B cell (primary cell): ENCODE measurements at regions not wholly inside any gene's neighbourhood (a gene's known extent, or its start where the extent isn't known, plus 50 kb on each side); places are given as distances from the start of the nearest gene placed in this dataset.

Experiments used
- ATAC-seq: fragments of 200-7000 bp; cut with Tn5 transposase; one replicate; pipeline ENCODE4 v1.10.0; 2021; ENCODE audit warnings: low read depth, mild to moderate bottlenecking, moderate number of reproducible peaks, moderate library complexity
- CTCF ChIA-PET: fragments of 350-600 bp; sonication (Branson Sonifier 250); formaldehyde crosslinking; loops from one replicate; lab custom pipeline; 2021; ENCODE audit warnings: antibody characterized with exemption, inconsistent platforms; lab: Charles Lee
- POLR2A ChIA-PET: fragments of 350-600 bp; sonication (Branson Sonifier 250); formaldehyde crosslinking; loops from one replicate; lab custom pipeline; 2021; ENCODE audit warnings: antibody characterized with exemption; lab: Charles Lee
- DNase-seq: peaks from one replicate; pipeline ENCODE4 v3.0.0; 2013
- H2AFZ ChIP-seq: 2 replicates; pipeline ENCODE4 v1.6.1; 2012; ENCODE audit warnings: mild to moderate bottlenecking, low read depth, low read length; ENCODE audit not compliant: insufficient read depth, poor library complexity, severe bottlenecking
- H3K27ac ChIP-seq, 2 donors: 1 replicate in 1 of 2; 2 replicates in 1 of 2; pipeline ENCODE4 v1.5.1; 2012 to 2013; ENCODE audit warnings: low read length in 2 of 2, mild to moderate bottlenecking in 2 of 2, moderate library complexity in 1 of 2
- H3K27me3 ChIP-seq, 4 experiments: fragments of 200-600 bp in 1 of 4; sonication (generic) in 1 of 4; replicated peaks in 1 of 4; 1 replicate in 2 of 4; 2 replicates in 2 of 4; pipeline versions ENCODE4 v1.6.1 to v1.7.0; 2013 to 2016; ENCODE audit warnings: low read length in 3 of 4, mild to moderate bottlenecking in 2 of 4, mixed read lengths in 1 of 4, moderate library complexity in 1 of 4; ENCODE audit not compliant: insufficient read depth in 4 of 4, control insufficient read depth in 3 of 4; ENCODE audit errors: control extremely low read depth in 1 of 4
- H3K36me3 ChIP-seq, 2 experiments: replicated peaks in 1 of 2; 1 replicate in 1 of 2; 2 replicates in 1 of 2; pipeline versions ENCODE4 v1.6.1 to v1.7.1; 2013; ENCODE audit warnings: low read length in 1 of 2; ENCODE audit not compliant: insufficient read depth in 2 of 2, control insufficient read depth in 1 of 2; ENCODE audit errors: control extremely low read depth in 1 of 2, extremely low read depth in 1 of 2
- H3K4me1 ChIP-seq, 2 donors: fragments of 200-600 bp in 1 of 2; sonication (generic) in 1 of 2; 1 replicate in 1 of 2; 2 replicates in 1 of 2; pipeline versions ENCODE4 v1.5.1 to v1.6.1; 2013 to 2017; ENCODE audit warnings: low read length in 2 of 2; ENCODE audit not compliant: control insufficient read depth in 2 of 2, insufficient read depth in 2 of 2
- H3K4me2 ChIP-seq: replicated peaks from 2 replicates; pipeline ENCODE3; 2012; ENCODE audit warnings: mild to moderate bottlenecking, low read depth, low read length; ENCODE audit not compliant: poor library complexity, severe bottlenecking
- H3K4me3 ChIP-seq, 5 experiments: fragments of 200-600 bp in 1 of 5; sonication (generic) in 1 of 5; 1 replicate in 3 of 5; 2 replicates in 2 of 5; pipeline versions ENCODE4 v1.5.1 to v1.7.0; 2011 to 2016; ENCODE audit warnings: low read length in 4 of 5, mild to moderate bottlenecking in 4 of 5, low read depth in 2 of 5, control low read depth in 1 of 5, moderate library complexity in 1 of 5; ENCODE audit not compliant: insufficient read depth in 1 of 5; ENCODE audit errors: control extremely low read depth in 1 of 5, extremely low read depth in 1 of 5
- H3K79me2 ChIP-seq: fragments of 200-600 bp; sonication (generic); one replicate; pipeline ENCODE4 v1.6.0; 2016; ENCODE audit warnings: low read length; ENCODE audit not compliant: control insufficient read depth, insufficient read depth
- H3K9ac ChIP-seq: fragments of 200-600 bp; sonication (generic); 2 replicates; pipeline ENCODE4 v1.6.1; 2017; ENCODE audit warnings: mild to moderate bottlenecking, low read length, moderate library complexity
- H3K9me3 ChIP-seq, 3 donors: one replicate each; pipeline versions ENCODE4 v1.6.1 to v1.7.1; 2013; ENCODE audit warnings: low read length in 2 of 3; ENCODE audit not compliant: control insufficient read depth in 2 of 3, insufficient read depth in 1 of 3; ENCODE audit errors: control extremely low read depth in 1 of 3
- H4K20me1 ChIP-seq: 2 replicates; pipeline ENCODE4 v1.6.0; 2012; ENCODE audit warnings: mild to moderate bottlenecking, low read length; ENCODE audit not compliant: insufficient read depth, control insufficient read depth, poor library complexity, severe bottlenecking
- H3K27ac Mint-ChIP-seq: one replicate; pipeline ENCODE4 v1.8.0; 2021; ENCODE audit warnings: mixed read lengths
- H3K27me3 Mint-ChIP-seq: one replicate; pipeline ENCODE4 v1.8.0; 2021; ENCODE audit warnings: mixed read lengths
- H3K4me1 Mint-ChIP-seq: one replicate; pipeline ENCODE4 v1.8.0; 2021; ENCODE audit warnings: mixed read lengths
- H3K4me3 Mint-ChIP-seq: one replicate; pipeline ENCODE4 v1.8.0; 2021; ENCODE audit warnings: mixed read lengths
- H3K9me3 Mint-ChIP-seq: one replicate; pipeline ENCODE4 v1.8.0; 2022; ENCODE audit warnings: mixed read lengths; ENCODE audit not compliant: insufficient read depth
- CTCF ChIP-seq: fragments of 200-600 bp; IDR thresholded peaks from one replicate; pipeline ENCODE4 v1.8.0; 2022; ENCODE audit warnings: antibody characterized with exemption, mild to moderate bottlenecking
- EZH2 ChIP-seq: IDR thresholded peaks from 2 replicates; pipeline ENCODE4 v1.6.1; 2012; ENCODE audit warnings: borderline replicate concordance, low read depth, mild to moderate bottlenecking, moderate library complexity, low read length; ENCODE audit not compliant: insufficient read depth, poor library complexity, severe bottlenecking
- WGBS: methylation state at CpG from one replicate; pipeline ENCODE4 v1.1.5; 2013; ENCODE audit warnings: missing lambda C conversion rate; ENCODE audit not compliant: insufficient coverage; 5-methylcytosine and 5-hydroxymethylcytosine counted together
- intact Hi-C: fragments of 100-400 bp; cut with micrococcal nuclease; formaldehyde crosslinking; loops from one replicate; pipeline ENCODE4 v1.10.0; 2022

GRCh38 chr9:84166891-84167290, 173.7 kb downstream of the SLC28A3 start:
- ChIA-PET POLR2A (no interaction called here), CTCF (interaction anchor here (0.7 kb wide), 1 partner anchor 331 kb away, joined by 4 read pairs; no protein-coding TSS in a partner anchor)
- Mint-ChIP-seq H3K4me1 (no peaks in the 10 kb centered on the region), H3K9me3 (no peaks in the 10 kb centered on the region), H3K27ac (no peak overlapping the region), H3K4me3 (no peak overlapping the region), H3K27me3 (peaks cover 9% of the 10 kb centered on the region)
- H3K4me1 ChIP-seq: no peaks in the 10 kb centered on the region
- no peak for ATAC-seq
- H3K4me2 ChIP-seq: no peak overlapping the region
- H3K9ac ChIP-seq: no peak overlapping the region
- H3K36me3 ChIP-seq: no peaks in the 10 kb centered on the region
- H3K79me2 ChIP-seq: no peaks in the 10 kb centered on the region
- no peaks in the 10 kb centered on the region for H4K20me1 ChIP-seq
- no peak overlapping the region for H3K4me3 ChIP-seq
- intact Hi-C loops: no loop called here
- no peak for DNase-seq
- no peaks in the 10 kb centered on the region for H3K9me3 ChIP-seq
- TF ChIP-seq EZH2 (no peak), CTCF (no peak)
- H2AFZ ChIP-seq: no peak overlapping the region
- 80% methylated on average over 5 of the region's 13 CpGs for WGBS
- H3K27ac ChIP-seq: no peak overlapping the region
- peaks cover 0 to 4% (median 0%) of the 10 kb centered on the region in 4 experiments for H3K27me3 ChIP-seq

- Mint-ChIP-seq H3K9me3 (no peaks in the 10 kb centered on the region), H3K27me3 (peaks cover 12% of the 10 kb centered on the region), H3K4me3 (no peak overlapping the region), H3K4me1 (no peaks in the 10 kb centered on the region), H3K27ac (no peak overlapping the region)
- TF ChIP-seq EZH2: no peak
- H2AFZ ChIP-seq: no peak overlapping the region
- CTCF ChIA-PET: interaction anchor here (0.5 to 1.2 kb wide), 4 partner anchors 20 to 232 kb away, joined by 3 to 6 read pairs (median 4); no protein-coding TSS in a partner anchor
- no peaks in the 10 kb centered on the region for H3K27me3 ChIP-seq
- intact Hi-C loops: no loop called here
- no peak overlapping the region for H3K4me3 ChIP-seq
- no peaks in the 10 kb centered on the region for H3K36me3 ChIP-seq
- ATAC-seq (no peak), DNase-seq (no peak)
- H3K27ac ChIP-seq: no peak overlapping the region
- no peaks in the 10 kb centered on the region for H4K20me1 ChIP-seq
- no peaks in the 10 kb centered on the region for H3K9me3 ChIP-seq
- no peak overlapping the region for H3K9ac ChIP-seq
- H3K4me1 ChIP-seq: no peaks in the 10 kb centered on the region
- no peak overlapping the region for H3K4me2 ChIP-seq
- no peaks in the 10 kb centered on the region for H3K79me2 ChIP-seq
- POLR2A ChIA-PET: no interaction called here
These were observed 171.3 kb downstream of the SLC28A3 start for GRCh38 chr9:84169240-84169639.
